HCT116 (cell line): ENCODE measurements at regions not wholly inside any gene's neighbourhood (a gene's known extent, or its start where the extent isn't known, plus 50 kb on each side); places are given as distances from the start of the nearest gene placed in this dataset.

ENCODE experiments used
- ATAC-seq: fragments of 200-7000 bp; cut with Tn5 transposase; 2 replicates; pipeline ENCODE4 v1.9.1; 2020; ENCODE audit warnings: mild to moderate bottlenecking, moderate library complexity
- BruUV-seq: library from RNA; stranded (reverse); fragments of 400-500 nt; replicated peaks from 2 replicates; lab custom pipeline; 2021; lab: Mats Ljungman, UMichigan
- CTCF ChIA-PET: fragments of 300-600 bp; sonication (Branson Sonifier 250); formaldehyde crosslinking; loops from one replicate; lab custom pipeline; 2021; ENCODE audit warnings: antibody characterized with exemption; lab: Charles Lee
- POLR2A ChIA-PET: fragments of 300-600, 350-600 bp; sonication (Branson Sonifier 250); formaldehyde crosslinking; loops from one replicate; lab custom pipeline; 2021; ENCODE audit warnings: antibody characterized with exemption; lab: Charles Lee
- RAD21 ChIA-PET, 2 experiments: fragments of 300-600 bp; sonication (Branson Sonifier 250); formaldehyde crosslinking; loops; one replicate each; lab custom pipeline; 2023; ENCODE audit warnings: low total read pairs in 2 of 2; ENCODE audit not compliant: uncharacterized antibody in 2 of 2, unreplicated experiment in 2 of 2, low non-redundant PET in 1 of 2; lab: Charles Lee
- DNase-seq: peaks from one replicate; pipeline ENCODE4 v3.0.0-alpha.2; 2010; ENCODE audit warnings: low read depth, low spot score
- H2AFZ ChIP-seq: fragments of 200-600 bp; shearing (Covaris generic), sonication (generic); 2 replicates; pipeline ENCODE4 v1.6.1; 2017; ENCODE audit warnings: low read depth, mixed run types, mixed read lengths, antibody characterized with exemption, low read length; ENCODE audit not compliant: poor library complexity, severe bottlenecking
- H3K27ac ChIP-seq: 2 replicates; pipeline ENCODE4 v1.5.1; 2012; ENCODE audit warnings: low read depth, low read length
- H3K27me3 ChIP-seq: fragments of 200-600 bp; sonication (generic); 2 replicates; pipeline ENCODE4 v1.6.1; 2016; ENCODE audit warnings: mixed run types, low read length, mixed read lengths; ENCODE audit not compliant: insufficient read depth
- H3K36me3 ChIP-seq, 2 experiments: fragments of 200-500 bp in 1 of 2; fragments of 200-600 bp in 1 of 2; sonication (Bioruptor generic) in 1 of 2; sonication (generic) in 1 of 2; 2 replicates each; pipeline versions ENCODE4 v1.5.1 to v1.6.1; 2014 to 2016; ENCODE audit warnings: low read length in 2 of 2, inconsistent platforms in 1 of 2, mixed read lengths in 1 of 2, mixed run types in 1 of 2; ENCODE audit not compliant: insufficient read depth in 2 of 2, control insufficient read depth in 1 of 2
- H3K4me1 ChIP-seq, 2 experiments: fragments of 200-600 bp in 1 of 2; sonication (generic) in 1 of 2; 2 replicates each; pipeline versions ENCODE4 v1.5.1 to v1.6.1; 2012 to 2017; ENCODE audit warnings: low read length in 2 of 2, inconsistent platforms in 1 of 2, mild to moderate bottlenecking in 1 of 2, mixed read lengths in 1 of 2, mixed run types in 1 of 2, moderate library complexity in 1 of 2; ENCODE audit not compliant: insufficient read depth in 2 of 2, control insufficient read depth in 1 of 2
- H3K4me2 ChIP-seq: fragments of 200-600 bp; sonication (generic); 2 replicates; pipeline ENCODE4 v1.6.1; 2017; ENCODE audit warnings: mixed run types, low read length, mixed read lengths
- H3K4me3 ChIP-seq, 2 experiments: fragments of 200-600 bp in 1 of 2; sonication (generic) in 1 of 2; replicated peaks in 1 of 2; 2 replicates each; pipeline ENCODE4 v1.5.1; 2011 to 2016; ENCODE audit warnings: low read length in 2 of 2, control low read depth in 1 of 2, low read depth in 1 of 2, mild to moderate bottlenecking in 1 of 2, mixed read lengths in 1 of 2, mixed run types in 1 of 2
- H3K79me2 ChIP-seq: fragments of 200-600 bp; sonication (generic); 2 replicates; pipeline ENCODE4 v1.6.1; 2017; ENCODE audit warnings: mild to moderate bottlenecking, mixed run types, low read length, moderate library complexity, mixed read lengths; ENCODE audit not compliant: insufficient read depth
- H3K9ac ChIP-seq: fragments of 200-600 bp; sonication (generic); 2 replicates; pipeline ENCODE4 v1.6.1; 2016; ENCODE audit warnings: low read length, mixed read lengths
- H3K9me2 ChIP-seq: fragments of 200-600 bp; sonication (generic), shearing (Covaris generic); 2 replicates; pipeline ENCODE4 v1.6.1; 2017; ENCODE audit warnings: mixed run types, mild to moderate bottlenecking, moderate library complexity; ENCODE audit not compliant: insufficient read depth
- H3K9me3 ChIP-seq, 2 experiments: fragments of 200-500 bp in 1 of 2; fragments of 200-600 bp in 1 of 2; sonication (Bioruptor generic) in 1 of 2; sonication (generic) in 1 of 2; 2 replicates each; pipeline ENCODE4 v1.6.1; 2014 to 2017; ENCODE audit warnings: low read length in 2 of 2, mixed read lengths in 2 of 2, inconsistent platforms in 1 of 2, low read depth in 1 of 2, mild to moderate bottlenecking in 1 of 2, mixed run types in 1 of 2, moderate library complexity in 1 of 2; ENCODE audit not compliant: control insufficient read depth in 1 of 2, insufficient read depth in 1 of 2
- H4K20me1 ChIP-seq: fragments of 200-600 bp; sonication (generic), shearing (Covaris generic); 2 replicates; pipeline ENCODE4 v1.6.1; 2017; ENCODE audit warnings: mixed run types, mild to moderate bottlenecking, moderate library complexity; ENCODE audit not compliant: insufficient read depth
- CBX3 ChIP-seq: IDR thresholded peaks from 2 replicates; pipeline ENCODE4 v1.6.1; 2012; ENCODE audit warnings: low read depth
- CTCF ChIP-seq, 3 experiments: fragments of 200-600 bp in 1 of 3; sonication (generic) in 1 of 3; IDR thresholded peaks in 2 of 3; conservative IDR thresholded peaks in 1 of 3; 2 replicates each; pipeline ENCODE4 v1.5.1; 2012 to 2017; ENCODE audit warnings: low read depth in 2 of 3, low read length in 2 of 3, antibody characterized with exemption in 1 of 3, borderline replicate concordance in 1 of 3, control low read depth in 1 of 3, mild to moderate bottlenecking in 1 of 3, mixed read lengths in 1 of 3, mixed run types in 1 of 3, moderate library complexity in 1 of 3; ENCODE audit not compliant: insufficient read depth in 1 of 3
- EGR1 ChIP-seq: IDR thresholded peaks from 2 replicates; pipeline ENCODE4 v1.6.1; 2012; ENCODE audit warnings: low read depth
- EZH2 ChIP-seq: fragments of 200-600 bp; sonication (generic); IDR thresholded peaks from 2 replicates; pipeline ENCODE4 v1.6.1; 2017; ENCODE audit warnings: antibody characterized with exemption, mixed run types
- EZH2phosphoT487 ChIP-seq: fragments of 200-600 bp; IDR thresholded peaks from 2 replicates; pipeline ENCODE4 v1.6.1; 2018; ENCODE audit warnings: antibody characterized with exemption, borderline replicate concordance
- FOSL1 ChIP-seq: IDR thresholded peaks from 2 replicates; pipeline ENCODE4 v1.6.1; 2012; ENCODE audit warnings: low read depth
- JUND ChIP-seq: IDR thresholded peaks from 2 replicates; pipeline ENCODE4 v1.6.1; 2012
- POLR2AphosphoS5 ChIP-seq: IDR thresholded peaks from 2 replicates; pipeline ENCODE4 v1.6.1; 2011; ENCODE audit warnings: mild to moderate bottlenecking, low read depth, low read length, moderate library complexity
- RAD21 ChIP-seq: IDR thresholded peaks from 2 replicates; pipeline ENCODE4 v1.6.1; 2012; ENCODE audit warnings: low read depth, mild to moderate bottlenecking
- REST ChIP-seq: IDR thresholded peaks from 2 replicates; pipeline ENCODE4 v1.6.1; 2012; ENCODE audit warnings: low read depth
- TCF7L2 ChIP-seq: IDR thresholded peaks from 2 replicates; pipeline ENCODE4 v1.7.0; 2011; ENCODE audit warnings: borderline replicate concordance, inconsistent platforms; ENCODE audit not compliant: insufficient read depth, insufficient read length; ENCODE audit errors: extremely low read depth
- ZFX ChIP-seq: fragments of 450-650 bp; IDR thresholded peaks from 2 replicates; pipeline ENCODE4 v1.6.1; 2017
- ZNF274 ChIP-seq: fragments of 200-500 bp; sonication (Bioruptor generic); IDR thresholded peaks from 2 replicates; pipeline ENCODE4 v1.6.1; 2014; ENCODE audit warnings: mild to moderate bottlenecking, low read depth, low read length, inconsistent platforms
- intact Hi-C: fragments of 100-400 bp; cut with micrococcal nuclease; formaldehyde crosslinking; loops from 2 replicates; pipeline ENCODE4 v1.10.0; 2022

GRCh38 chr4:58957711-58958110 lies 1847.5 kb upstream of the IGFBP7 start:
- Histone ChIP-seq H3K4me3 (no peak overlapping the region), H2AFZ (no peak overlapping the region), H3K27ac (no peak overlapping the region), H3K9me3 (peaks cover 3 to 27% of the 10 kb centered on the region in 2 experiments; a peak in 3 of 4 replicates), H4K20me1 (no peaks in the 10 kb centered on the region), H3K4me1 (no peaks in the 10 kb centered on the region), H3K4me2 (no peak overlapping the region), H3K9ac (no peak overlapping the region), H3K79me2 (no peaks in the 10 kb centered on the region), H3K9me2 (no peaks in the 10 kb centered on the region), H3K36me3 (no peaks in the 10 kb centered on the region), H3K27me3 (no peaks in the 10 kb centered on the region)
- no peak for TF ChIP-seq CTCF (IDR thresholded peaks at IDR 0.05 in 2 of 3, conservative IDR thresholded peaks at IDR 0.05 in 1 of 3; ENCODE audit: borderline replicate concordance in 1 of 3, insufficient read depth in 1 of 3, low read depth in 2 of 3, low read length in 2 of 3)
- no peak for TF ChIP-seq JUND
- TF ChIP-seq POLR2AphosphoS5 = no peak
- TF ChIP-seq RAD21 = no peak
- no peak for TF ChIP-seq TCF7L2
- TF ChIP-seq ZNF274 = no peak
- TF ChIP-seq REST = no peak
- TF ChIP-seq EZH2phosphoT487 = no peak
- no peak for TF ChIP-seq FOSL1
- TF ChIP-seq ZFX = no peak
- no peak for TF ChIP-seq CBX3
- no peak for TF ChIP-seq EZH2
- TF ChIP-seq EGR1 = no peak
- DNase-seq (no peak), ATAC-seq (no peak)
- POLR2A ChIA-PET = no interaction called here
- CTCF ChIA-PET = no interaction called here
- intact Hi-C loops = no loop called here
- no TSS peak for BruUV-seq
- RAD21 ChIA-PET = no interaction called here
